ENCODE measurements at regions not wholly inside any gene's neighbourhood (a gene's known extent, or its start where the extent isn't known, plus 50 kb on each side); places are given as distances from the start of the nearest gene placed in this dataset.
"Not testable (repeated sequence)": the region's sequence is repeated elsewhere in the genome, so short reads cannot be mapped to it uniquely, and the experiment has no call there.

GRCh38 chr5:74390822-74391221 is 249.7 kb downstream of the ENC1 start:
- Histone ChIP-seq H3K36me3 (ENCODE audit: insufficient read depth, low read length) (no peaks in the 10 kb centered on the region), H3K9me3 (ENCODE audit: low read length) (no peaks in the 10 kb centered on the region), H3K4me1 (ENCODE audit: insufficient read depth, low read length) (no peaks in the 10 kb centered on the region), H3K27me3 (ENCODE audit: insufficient read depth, low read length) (no peaks in the 10 kb centered on the region), H3K4me3 (ENCODE audit: low read length) (no peak overlapping the region), H2AFZ (ENCODE audit: low read depth, low read length) (no peak overlapping the region)

- no peaks in the 10 kb centered on the region for H3K36me3 ChIP-seq (ENCODE audit: insufficient read depth, low read length)
- H3K4me1 ChIP-seq (ENCODE audit: insufficient read depth, low read length) = no peaks in the 10 kb centered on the region
- no peak overlapping the region for H3K4me3 ChIP-seq (ENCODE audit: low read length)
- H2AFZ ChIP-seq (ENCODE audit: low read depth, low read length) = no peak overlapping the region
- no peaks in the 10 kb centered on the region for H3K27me3 ChIP-seq (ENCODE audit: insufficient read depth, low read length)
- H3K9me3 ChIP-seq (ENCODE audit: low read length) = no peaks in the 10 kb centered on the region
Measured at GRCh38 chr5:74390306-74390637, 250.3 kb downstream of the ENC1 start.

- H3K27me3 ChIP-seq (ENCODE audit: insufficient read depth, low read length) = no peaks in the 10 kb centered on the region
- H3K36me3 ChIP-seq (ENCODE audit: insufficient read depth, low read length) = no peaks in the 10 kb centered on the region
- H3K4me3 ChIP-seq (ENCODE audit: low read length) = no peak overlapping the region
- no peaks in the 10 kb centered on the region for H3K4me1 ChIP-seq (ENCODE audit: insufficient read depth, low read length)
- no peaks in the 10 kb centered on the region for H3K9me3 ChIP-seq (ENCODE audit: low read length)
- H2AFZ ChIP-seq (ENCODE audit: low read depth, low read length) = no peak overlapping the region
Measured at GRCh38 chr5:74389531-74390305, 250.8 kb downstream of the ENC1 start.

DNA sequence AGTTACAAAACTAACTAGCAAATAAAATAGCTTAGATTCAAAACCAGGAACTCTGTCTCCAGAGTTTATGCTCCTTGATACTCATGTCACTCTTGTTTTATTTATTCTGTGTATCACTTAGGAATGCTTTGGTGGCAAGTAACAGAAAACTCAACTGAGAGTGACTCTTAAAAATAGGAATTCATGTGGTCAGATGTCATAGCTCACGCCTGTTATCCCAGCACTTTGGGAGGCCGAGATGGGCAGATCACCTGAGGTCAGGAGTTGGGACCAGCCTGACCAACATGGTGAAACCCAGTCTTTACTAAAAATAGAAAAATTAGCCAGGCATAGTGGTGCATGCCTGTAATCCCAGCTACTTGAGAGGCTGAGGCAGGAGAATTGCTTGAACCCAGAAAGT is 252.1 kb downstream of the ENC1 start:
- H3K4me1 ChIP-seq (ENCODE audit: insufficient read depth, low read length); H3K27me3 ChIP-seq (ENCODE audit: insufficient read depth, low read length); H3K4me3 ChIP-seq (ENCODE audit: low read length); H3K9me3 ChIP-seq (ENCODE audit: low read length); H2AFZ ChIP-seq (ENCODE audit: low read depth, low read length); H3K36me3 ChIP-seq (ENCODE audit: insufficient read depth, low read length): not testable (repeated sequence)

- Histone ChIP-seq H2AFZ (ENCODE audit: low read depth, low read length) (no peak overlapping the region), H3K9me3 (ENCODE audit: low read length) (no peaks in the 10 kb centered on the region), H3K4me1 (ENCODE audit: insufficient read depth, low read length) (no peaks in the 10 kb centered on the region), H3K36me3 (ENCODE audit: insufficient read depth, low read length) (no peaks in the 10 kb centered on the region), H3K27me3 (ENCODE audit: insufficient read depth, low read length) (no peaks in the 10 kb centered on the region), H3K4me3 (ENCODE audit: low read length) (no peak overlapping the region)
Measured at GRCh38 chr5:74386571-74387334, 253.8 kb downstream of the ENC1 start.

DNA sequence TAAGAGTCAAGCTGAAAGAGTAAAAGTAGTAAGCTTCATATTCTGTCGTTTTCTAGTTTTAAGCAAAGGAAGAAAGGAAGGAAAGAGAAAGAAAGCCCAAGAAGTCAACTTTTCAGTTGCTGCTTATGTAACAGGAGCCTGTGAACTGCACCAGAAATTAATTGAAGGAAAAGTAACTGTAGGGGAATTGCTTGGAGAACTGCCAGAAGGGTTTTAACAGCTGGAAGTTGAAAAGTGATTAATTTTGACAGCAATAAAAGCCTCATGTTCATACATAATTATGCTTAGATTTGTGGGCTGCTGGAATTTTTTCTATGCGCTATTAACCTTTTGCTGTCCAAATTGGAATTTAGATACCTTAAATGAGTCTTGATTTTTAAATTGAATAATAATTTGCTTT is 255.7 kb downstream of the ENC1 start:
- Histone ChIP-seq H3K9me3 (ENCODE audit: low read length) (no peaks in the 10 kb centered on the region), H3K27me3 (ENCODE audit: insufficient read depth, low read length) (no peaks in the 10 kb centered on the region), H3K4me1 (ENCODE audit: insufficient read depth, low read length) (no peaks in the 10 kb centered on the region), H2AFZ (ENCODE audit: low read depth, low read length) (no peak overlapping the region), H3K4me3 (ENCODE audit: low read length) (no peak overlapping the region), H3K36me3 (ENCODE audit: insufficient read depth, low read length) (no peaks in the 10 kb centered on the region)

GRCh38 chr5:74382987-74383593 is 257.4 kb downstream of the ENC1 start:
- Histone ChIP-seq H2AFZ (ENCODE audit: low read depth, low read length) (no peak overlapping the region), H3K36me3 (ENCODE audit: insufficient read depth, low read length) (no peaks in the 10 kb centered on the region), H3K27me3 (ENCODE audit: insufficient read depth, low read length) (no peaks in the 10 kb centered on the region), H3K4me3 (ENCODE audit: low read length) (no peak overlapping the region), H3K9me3 (ENCODE audit: low read length) (no peaks in the 10 kb centered on the region), H3K4me1 (ENCODE audit: insufficient read depth, low read length) (no peaks in the 10 kb centered on the region)

DNA sequence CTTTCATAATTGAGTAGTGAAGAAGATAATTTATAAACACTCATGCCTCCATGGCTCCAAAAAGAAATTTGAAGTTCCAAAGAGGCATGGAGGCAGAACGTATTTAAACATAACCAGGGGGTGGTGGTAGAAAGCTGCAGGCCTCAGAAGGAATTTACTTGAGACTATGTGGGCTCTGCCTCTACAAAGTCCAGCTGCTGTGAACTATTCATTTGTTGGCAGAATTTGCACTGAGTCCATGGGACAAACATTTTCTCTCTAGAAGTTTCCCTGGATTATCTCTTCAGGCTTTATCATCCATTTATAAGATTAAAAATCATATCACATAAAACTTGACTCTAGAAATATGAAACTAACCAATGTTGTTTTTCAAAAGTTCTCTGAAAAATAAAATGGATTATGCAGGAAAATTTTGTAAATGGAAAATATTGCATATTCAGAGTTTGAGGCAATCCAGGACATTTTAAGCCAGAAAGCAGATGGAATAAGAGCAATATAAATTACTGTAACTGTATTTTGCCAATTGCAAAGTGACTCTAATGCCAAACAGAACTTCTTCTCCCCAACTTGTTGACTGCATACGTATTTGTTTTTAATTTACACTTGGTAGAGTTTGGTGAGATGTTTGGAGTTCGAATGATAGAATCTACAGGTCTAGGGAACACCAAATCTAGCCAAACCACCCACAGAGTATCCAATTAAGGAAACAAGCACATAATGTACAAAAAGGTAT is 258.2 kb downstream of the ENC1 start:
- no peaks in the 10 kb centered on the region for H3K27me3 ChIP-seq (ENCODE audit: insufficient read depth, low read length)
- no peak overlapping the region for H3K4me3 ChIP-seq (ENCODE audit: low read length)
- H3K9me3 ChIP-seq (ENCODE audit: low read length) = no peaks in the 10 kb centered on the region
- no peaks in the 10 kb centered on the region for H3K36me3 ChIP-seq (ENCODE audit: insufficient read depth, low read length)
- H3K4me1 ChIP-seq (ENCODE audit: insufficient read depth, low read length) = no peaks in the 10 kb centered on the region
- no peak overlapping the region for H2AFZ ChIP-seq (ENCODE audit: low read depth, low read length)

- no peak overlapping the region for H2AFZ ChIP-seq (ENCODE audit: low read depth, low read length)
- no peaks in the 10 kb centered on the region for H3K27me3 ChIP-seq (ENCODE audit: insufficient read depth, low read length)
- no peak overlapping the region for H3K4me3 ChIP-seq (ENCODE audit: low read length)
- no peaks in the 10 kb centered on the region for H3K9me3 ChIP-seq (ENCODE audit: low read length)
- no peaks in the 10 kb centered on the region for H3K4me1 ChIP-seq (ENCODE audit: insufficient read depth, low read length)
- no peaks in the 10 kb centered on the region for H3K36me3 ChIP-seq (ENCODE audit: insufficient read depth, low read length)
Measured at GRCh38 chr5:74380193-74380592, 260.3 kb downstream of the ENC1 start.

GRCh38 chr5:74378464-74378863 is 262.1 kb downstream of the ENC1 start:
- Histone ChIP-seq H3K4me3 (ENCODE audit: low read length) (no peak overlapping the region), H3K27me3 (ENCODE audit: insufficient read depth, low read length) (no peaks in the 10 kb centered on the region), H3K4me1 (ENCODE audit: insufficient read depth, low read length) (no peaks in the 10 kb centered on the region), H3K36me3 (ENCODE audit: insufficient read depth, low read length) (no peaks in the 10 kb centered on the region), H3K9me3 (ENCODE audit: low read length) (no peaks in the 10 kb centered on the region), H2AFZ (ENCODE audit: low read depth, low read length) (no peak overlapping the region)

- no peak overlapping the region for H3K4me3 ChIP-seq (ENCODE audit: low read length)
- no peaks in the 10 kb centered on the region for H3K9me3 ChIP-seq (ENCODE audit: low read length)
- no peaks in the 10 kb centered on the region for H3K4me1 ChIP-seq (ENCODE audit: insufficient read depth, low read length)
- H2AFZ ChIP-seq (ENCODE audit: low read depth, low read length) = no peak overlapping the region
- no peaks in the 10 kb centered on the region for H3K27me3 ChIP-seq (ENCODE audit: insufficient read depth, low read length)
- H3K36me3 ChIP-seq (ENCODE audit: insufficient read depth, low read length) = no peaks in the 10 kb centered on the region
Measured at GRCh38 chr5:74376187-74376586, 264.3 kb downstream of the ENC1 start.

- no peaks in the 10 kb centered on the region for H3K27me3 ChIP-seq (ENCODE audit: insufficient read depth, low read length)
- peaks cover 3% of the 10 kb centered on the region for H3K4me1 ChIP-seq (ENCODE audit: insufficient read depth, low read length)
- no peak overlapping the region for H3K4me3 ChIP-seq (ENCODE audit: low read length)
- H3K36me3 ChIP-seq (ENCODE audit: insufficient read depth, low read length) = no peaks in the 10 kb centered on the region
- H3K9me3 ChIP-seq (ENCODE audit: low read length) = no peaks in the 10 kb centered on the region
- H2AFZ ChIP-seq (ENCODE audit: low read depth, low read length) = no peak overlapping the region
Measured at GRCh38 chr5:74375271-74375670, 265.3 kb downstream of the ENC1 start.

DNA sequence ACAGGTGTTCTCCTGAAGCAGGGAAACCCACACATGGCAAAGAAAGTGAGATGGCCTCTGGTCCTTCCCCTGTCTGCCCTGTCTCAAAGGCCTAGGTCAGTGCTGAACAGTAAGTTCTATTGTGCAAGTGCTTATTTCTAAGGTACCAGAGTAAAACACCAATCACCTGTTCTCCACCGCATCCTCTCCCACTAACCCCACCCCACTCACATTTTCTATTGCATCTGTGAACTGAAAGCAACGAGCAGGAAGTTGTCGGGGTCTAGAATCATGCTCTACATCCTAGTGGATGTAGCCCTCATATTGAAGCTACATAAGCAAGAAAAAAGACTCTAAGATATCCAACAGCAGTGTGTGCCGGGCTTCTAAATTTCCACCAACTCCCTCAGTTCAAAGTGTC is 265.9 kb downstream of the ENC1 start:
- H3K27me3 ChIP-seq (ENCODE audit: insufficient read depth, low read length) = no peaks in the 10 kb centered on the region
- H3K9me3 ChIP-seq (ENCODE audit: low read length) = no peaks in the 10 kb centered on the region
- no peak overlapping the region for H2AFZ ChIP-seq (ENCODE audit: low read depth, low read length)
- no peaks in the 10 kb centered on the region for H3K36me3 ChIP-seq (ENCODE audit: insufficient read depth, low read length)
- H3K4me1 ChIP-seq (ENCODE audit: insufficient read depth, low read length) = peaks cover 4% of the 10 kb centered on the region
- no peak overlapping the region for H3K4me3 ChIP-seq (ENCODE audit: low read length)

Data from neuron (in vitro differentiated cells).